Stimulated activated CD4-positive, alpha-beta T cell treated with anti-CD3 and anti-CD28 coated beads, Interleukin-12 subunit alpha, Interleukin-12 subunit beta, amount 100 ng/mL, for 24 hours (primary cell): ENCODE measurements at regions not wholly inside any gene's neighbourhood (a gene's known extent, or its start where the extent isn't known, plus 50 kb on each side); places are given as distances from the start of the nearest gene placed in this dataset.
"Not testable (repeated sequence)": the region's sequence is repeated elsewhere in the genome, so short reads cannot be mapped to it uniquely, and the experiment has no call there.

Source experiments
- DNase-seq, 2 experiments: peaks; one replicate each; pipeline ENCODE4 v3.0.0-alpha.2; 2020; ENCODE audit warnings: low read depth in 2 of 2

DNA sequence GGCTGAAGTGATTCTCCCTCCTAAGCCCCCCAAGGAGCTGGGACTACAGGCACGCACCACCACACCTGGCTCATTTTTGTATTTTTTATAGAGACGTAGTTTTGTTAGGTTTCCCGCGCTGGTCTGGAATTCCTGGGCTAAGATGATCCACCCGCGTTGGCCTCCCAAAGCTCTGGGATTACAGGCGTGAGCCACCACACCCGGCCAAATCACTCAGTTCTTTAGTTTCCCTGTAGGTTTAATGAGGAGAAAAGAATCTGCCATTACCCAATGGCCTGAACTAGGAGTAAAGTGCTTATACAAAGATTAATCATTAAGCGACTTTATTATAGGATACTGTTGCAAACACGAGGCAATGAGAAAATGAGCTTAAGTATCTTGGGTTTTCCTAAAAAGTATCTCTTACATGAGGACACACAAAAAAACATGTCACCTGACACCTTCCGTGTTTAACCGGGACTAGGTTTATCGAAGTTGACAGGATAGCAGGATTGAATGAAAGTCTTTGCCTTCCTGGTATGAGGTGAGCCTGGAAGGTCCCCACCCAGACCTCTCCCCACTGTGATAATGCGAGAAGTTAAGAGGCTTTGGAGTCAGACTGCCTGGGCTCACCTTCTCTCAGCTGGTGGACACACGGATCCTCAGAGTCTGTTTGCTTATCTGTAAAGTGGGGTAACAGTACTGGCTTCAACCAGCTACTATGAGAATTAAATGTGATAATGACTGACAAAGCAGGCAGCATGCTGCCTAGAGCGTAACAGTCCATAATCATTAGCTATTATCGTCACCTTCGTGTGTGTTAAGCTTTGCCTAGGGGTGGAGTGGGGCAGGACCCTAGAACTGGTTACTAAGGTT lies 133.5 kb upstream of the KRAS start:
- no peak for DNase-seq

DNA sequence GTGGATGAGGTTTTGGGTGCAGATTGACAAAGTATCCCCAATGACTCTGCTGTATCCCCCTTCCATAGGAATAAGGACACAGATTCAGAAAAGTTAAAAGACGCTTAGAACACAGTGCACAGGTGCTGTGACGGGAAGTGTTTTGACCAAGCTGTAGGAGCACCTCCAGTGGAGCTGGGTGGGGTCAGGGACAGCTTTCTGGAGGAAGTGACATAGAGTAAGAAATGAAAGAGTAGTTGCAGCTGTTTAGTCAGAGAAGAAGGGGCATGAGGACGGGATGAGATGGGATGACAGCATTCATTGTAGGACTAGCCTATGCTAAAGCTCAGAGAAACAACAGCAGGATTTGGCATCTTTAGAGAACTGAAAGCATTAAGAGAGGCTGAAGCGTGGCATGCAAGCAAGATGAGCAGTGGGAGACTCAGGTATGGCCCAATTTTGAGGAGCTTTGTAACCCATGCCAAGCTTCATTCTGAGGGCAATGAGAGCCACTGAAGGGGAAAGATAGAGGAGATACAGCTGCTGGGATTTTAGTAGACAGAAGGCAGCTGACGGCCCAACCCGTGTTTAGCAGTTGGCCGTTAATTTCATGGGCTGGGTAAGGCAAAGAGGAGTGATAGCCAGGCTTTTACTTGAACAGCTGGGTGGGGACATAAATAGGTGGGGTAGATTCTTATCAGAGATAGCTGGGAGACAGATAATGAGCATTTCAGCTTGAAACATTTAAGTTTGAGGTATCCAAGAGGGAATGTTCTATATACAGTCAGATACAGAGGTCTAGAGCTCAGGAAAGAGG lies 131.8 kb upstream of the KRAS start:
- DNase-seq, result no peak

DNA sequence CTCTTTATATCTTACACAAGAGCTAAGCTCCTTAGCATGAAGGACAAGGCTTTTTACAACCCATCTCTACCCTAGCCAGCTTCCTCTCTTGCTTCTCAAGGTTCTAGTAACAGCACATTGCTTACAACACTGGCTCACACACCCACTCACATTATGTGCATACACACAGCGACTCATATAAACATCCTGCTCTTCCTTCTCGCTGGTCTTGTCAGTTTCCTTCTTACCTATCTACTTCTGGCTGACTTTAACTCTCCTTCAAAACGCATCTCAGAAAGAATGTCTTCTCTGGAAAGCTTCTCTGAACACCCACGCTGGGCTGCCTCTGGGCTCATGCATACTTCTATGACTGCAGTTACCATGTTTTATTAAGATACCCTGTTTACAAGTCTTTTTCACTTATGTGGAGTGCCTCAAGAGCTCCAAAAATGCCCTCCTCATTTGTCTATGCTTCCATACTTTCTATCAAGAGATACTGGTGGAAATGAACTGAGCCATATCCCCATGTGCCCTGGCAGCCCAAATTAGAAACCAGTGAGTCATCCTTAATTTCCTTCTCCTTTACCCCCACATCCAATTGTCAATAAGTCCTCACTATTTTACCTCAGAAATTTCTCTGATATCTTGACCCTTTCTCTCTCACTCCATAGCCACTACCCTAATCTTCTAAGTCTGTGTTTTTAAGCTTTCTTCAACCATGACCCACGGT lies 126.9 kb upstream of the KRAS start:
- no peak for DNase-seq

DNA sequence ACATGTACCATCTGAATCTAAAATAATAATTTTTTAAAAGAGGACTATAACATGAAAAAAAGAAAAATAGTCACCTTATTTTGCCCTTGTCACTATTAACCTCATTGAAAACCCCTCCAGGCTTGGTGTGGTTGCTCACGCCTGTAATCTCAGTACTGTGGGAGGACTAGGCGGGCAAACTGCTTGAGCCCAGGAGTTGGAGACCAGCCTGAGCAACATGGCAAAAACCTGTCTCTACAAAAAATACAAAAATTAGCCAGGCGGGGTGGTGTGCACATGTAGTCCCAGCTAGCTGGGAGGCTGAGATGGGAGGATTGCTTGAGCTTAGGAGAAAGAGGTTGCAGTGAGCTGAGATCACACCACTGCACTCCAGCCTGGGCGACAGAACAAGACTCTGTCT lies 126.3 kb upstream of the KRAS start:
- DNase-seq, result no peak

DNA sequence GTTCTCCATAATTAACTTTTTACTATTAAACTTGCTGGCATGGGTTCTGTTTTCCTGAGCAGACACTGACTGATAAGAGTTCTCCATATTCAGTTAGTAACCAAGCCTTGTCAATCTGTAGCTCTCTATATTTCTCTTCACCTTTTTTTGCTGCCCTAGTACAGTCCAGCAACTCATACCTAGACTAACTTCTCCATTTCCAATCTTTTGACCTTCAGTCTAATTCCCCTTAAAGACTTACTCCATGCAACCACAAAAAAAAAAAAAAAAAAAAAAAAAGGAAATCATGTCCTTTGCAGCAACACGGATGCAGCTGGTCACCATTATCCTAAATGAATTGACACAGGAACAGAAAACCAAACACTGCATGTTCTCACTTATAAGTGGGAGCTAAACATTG lies 125.7 kb upstream of the KRAS start:
- no peak for DNase-seq

DNA sequence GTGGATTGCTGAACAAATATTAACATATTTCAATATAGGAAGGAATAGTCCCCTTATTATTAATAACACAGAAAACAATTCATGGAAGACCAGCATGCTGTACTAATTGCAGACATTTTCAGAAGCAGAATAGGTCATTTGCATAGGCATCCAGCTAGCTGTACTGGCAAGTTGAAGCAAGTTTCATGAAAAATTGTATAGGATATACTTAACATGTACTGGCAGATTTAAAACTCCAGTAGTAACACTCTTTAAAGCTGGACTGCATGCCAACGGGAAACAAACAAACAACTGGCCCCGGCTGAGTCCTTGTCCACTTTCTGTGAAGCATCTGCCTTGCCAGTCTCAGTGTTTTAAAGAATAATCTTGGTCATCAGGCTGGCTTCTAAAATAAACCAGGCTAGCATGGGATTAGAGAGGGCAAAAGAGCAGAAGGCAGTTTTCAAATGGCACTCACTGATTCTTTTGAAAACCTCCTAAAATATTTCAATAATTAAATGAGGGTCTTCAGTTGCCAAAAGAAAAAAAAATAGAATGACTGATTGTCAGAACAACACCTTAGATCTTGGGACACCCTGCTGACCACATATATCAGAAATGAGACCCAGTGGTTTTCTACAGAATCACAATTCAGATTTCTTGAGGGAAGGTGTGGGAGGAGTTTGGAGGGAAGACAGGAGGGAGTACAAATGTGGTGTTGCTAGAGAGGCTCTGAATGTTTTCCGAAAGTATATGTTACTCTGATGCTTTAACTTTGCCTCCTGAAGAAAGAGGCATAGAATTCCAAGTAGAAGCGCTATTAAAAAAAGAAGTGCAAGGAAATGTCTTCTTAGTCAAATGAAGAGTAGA lies 122.5 kb upstream of the KRAS start:
- no peak for DNase-seq

DNA sequence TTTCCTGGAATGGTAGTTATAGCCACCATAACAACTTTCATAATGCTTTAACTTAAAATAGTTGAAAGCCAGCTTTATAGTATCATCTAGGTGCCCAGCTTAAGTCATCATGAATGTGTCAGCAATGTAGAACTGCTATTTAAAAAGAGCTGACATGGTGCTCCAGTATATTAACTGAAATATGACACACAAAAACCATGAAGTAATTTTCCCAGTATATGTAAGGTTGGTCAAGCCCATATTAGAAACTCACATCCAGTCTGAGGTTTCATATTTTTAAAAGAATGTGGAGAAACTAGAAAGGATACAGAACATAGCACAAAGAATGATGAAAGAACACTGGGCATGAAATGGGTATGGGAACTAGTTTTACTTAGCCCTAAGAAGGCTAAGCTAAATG lies 121.3 kb upstream of the KRAS start:
- DNase-seq, result no peak

DNA sequence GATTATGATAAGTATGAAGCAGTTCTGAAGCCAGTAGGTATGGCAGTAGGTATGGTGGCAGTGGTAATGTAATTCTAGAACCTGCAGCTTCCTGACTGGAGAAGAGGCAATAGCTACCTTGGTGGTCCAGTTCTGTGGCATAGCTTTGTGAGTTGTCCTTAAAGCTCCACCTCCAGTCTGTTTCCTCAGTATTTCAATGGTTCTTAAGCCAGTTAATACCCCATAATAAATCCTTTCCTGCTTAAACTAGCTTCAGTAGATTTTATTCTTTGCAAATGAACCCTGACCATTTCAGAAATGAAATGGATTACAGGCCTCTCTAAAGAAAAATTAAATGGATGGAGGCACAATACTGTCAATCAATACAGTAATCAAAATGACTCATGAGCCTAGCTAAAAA lies 117.8 kb upstream of the KRAS start:
- no peak for DNase-seq

DNA sequence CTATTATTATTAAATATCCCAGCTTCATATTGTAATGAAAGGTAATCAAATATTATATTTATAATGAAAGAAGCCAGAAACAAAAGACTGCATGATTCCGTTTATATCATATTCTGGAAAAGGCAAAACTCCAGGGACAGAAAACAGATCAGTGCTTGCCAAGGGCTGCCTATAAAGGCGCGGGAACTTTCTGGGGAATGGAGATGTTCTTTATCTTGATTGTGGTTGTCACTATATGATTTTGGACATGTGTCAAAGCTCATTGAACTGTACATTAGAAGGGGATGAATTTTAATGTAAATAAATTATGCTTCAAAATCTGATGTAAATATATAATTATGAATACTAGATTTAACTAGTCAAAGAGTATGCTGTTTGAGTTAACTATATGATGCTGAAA lies 115.4 kb upstream of the KRAS start:
- DNase-seq, result no peak

DNA sequence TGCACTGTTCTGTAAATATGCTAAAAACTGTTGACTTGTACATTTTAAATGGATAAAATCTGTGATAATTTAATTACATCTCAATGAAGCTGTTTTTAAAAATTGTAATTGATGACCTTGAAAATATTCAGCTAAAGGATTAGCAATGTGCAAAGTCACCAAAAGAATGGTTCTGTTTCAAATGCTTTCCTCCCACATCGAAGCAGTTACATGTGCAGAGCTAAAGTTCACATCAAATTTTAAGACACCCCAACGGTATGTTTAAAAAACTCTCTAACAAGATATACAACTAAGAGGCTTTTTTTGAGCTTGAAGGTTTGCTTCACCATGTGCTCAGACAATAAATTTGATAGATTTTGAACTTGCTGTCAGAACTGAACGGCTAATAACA lies 114.6 kb upstream of the KRAS start:
- DNase-seq, result no peak

DNA sequence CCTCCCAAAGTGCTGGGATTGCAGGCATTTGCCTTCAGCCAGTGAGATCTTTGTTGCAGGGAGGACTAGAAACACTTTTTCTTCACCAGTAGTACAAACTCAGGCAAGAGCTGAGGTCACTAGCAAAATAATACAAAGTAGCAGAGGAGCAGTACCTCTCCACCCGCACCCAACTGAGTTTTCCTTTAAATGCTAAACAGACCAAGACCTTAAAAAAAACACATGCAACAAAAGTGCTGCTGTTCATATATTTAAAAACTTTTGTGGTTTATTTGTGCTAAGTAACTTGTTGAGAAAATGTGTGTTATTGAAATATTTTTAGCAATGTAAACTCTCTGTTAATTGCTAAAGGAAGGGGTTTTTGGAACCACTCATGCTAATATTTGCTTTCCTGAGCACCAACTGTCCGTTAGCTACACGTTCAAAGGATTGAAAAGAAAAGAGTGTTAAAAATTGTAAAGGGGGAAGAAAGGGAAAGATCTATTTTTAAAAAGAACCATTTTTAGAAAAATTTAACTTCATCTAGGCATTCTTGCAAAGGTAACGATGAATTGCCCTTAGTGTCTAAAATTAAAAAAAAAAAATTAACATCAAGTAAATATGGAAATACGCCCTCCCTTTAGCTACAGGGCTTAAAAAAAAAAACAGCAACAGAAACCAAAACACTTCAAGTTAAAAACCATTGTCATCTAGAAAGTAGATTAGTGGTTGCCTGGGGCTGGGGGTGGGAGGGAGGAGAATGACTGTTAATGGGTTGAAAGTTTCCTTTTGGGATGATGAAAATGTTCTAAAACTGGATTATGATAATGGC lies 114.0 kb upstream of the KRAS start:
- DNase-seq, result peak in 1 of 2 experiments; percentile 42

DNA sequence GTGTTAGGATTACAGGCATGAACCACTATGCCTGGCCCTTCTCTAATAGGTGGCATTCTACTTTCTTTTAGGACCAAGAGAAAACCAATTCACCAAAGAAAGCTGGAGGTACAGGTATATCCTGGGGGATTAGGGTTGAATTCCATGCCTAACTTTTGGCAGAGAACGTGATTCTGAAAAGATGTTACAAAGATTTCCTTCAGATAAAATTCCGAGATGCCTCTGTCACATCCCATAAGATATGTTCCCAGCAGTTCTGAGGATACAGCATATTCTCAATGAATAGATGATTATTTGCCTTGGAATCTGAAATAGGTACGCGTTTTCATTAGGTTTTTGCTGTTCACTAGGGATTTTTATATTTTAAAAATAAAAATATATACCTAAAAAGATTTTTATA lies 111.9 kb upstream of the KRAS start:
- DNase-seq, result no peak

DNA sequence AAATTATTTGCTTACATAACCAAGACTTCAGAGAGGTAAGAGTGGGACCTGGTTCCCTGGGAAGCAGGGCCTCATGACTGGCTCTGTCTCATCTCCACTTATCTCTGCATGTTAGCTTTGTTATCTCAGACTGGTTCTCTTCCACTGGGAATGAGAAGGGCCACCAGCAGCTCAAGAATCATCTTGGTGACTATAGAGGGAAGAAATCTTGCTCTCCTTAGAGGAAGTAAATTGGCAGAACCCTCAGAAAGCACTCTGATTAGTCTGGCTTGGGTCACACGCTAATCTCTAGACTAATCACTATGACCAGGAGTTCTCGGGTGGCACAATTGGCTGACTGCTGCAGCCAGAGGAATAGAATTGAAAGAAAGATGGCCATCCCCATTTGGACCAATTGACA lies 110.8 kb upstream of the KRAS start:
- DNase-seq, result no peak

DNA sequence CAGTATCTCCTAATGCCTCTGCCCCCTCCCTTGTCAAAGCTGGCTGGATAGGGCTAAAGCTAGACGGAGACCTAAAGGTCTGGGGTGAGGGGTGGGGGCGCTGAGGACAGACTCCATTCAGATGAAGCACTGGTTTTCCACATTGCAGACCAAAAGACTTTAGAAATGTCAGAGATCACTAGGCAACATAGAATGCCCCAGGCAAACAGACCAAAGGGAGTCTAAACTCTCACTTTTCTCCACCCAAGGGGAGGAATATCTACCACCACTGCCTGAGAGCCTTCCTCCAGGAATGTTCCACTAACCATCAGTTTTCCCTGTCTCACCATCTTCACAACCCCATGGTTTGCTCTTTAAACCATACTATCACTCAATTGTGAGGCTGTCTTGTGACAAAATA lies 106.9 kb upstream of the KRAS start:
- no peak for DNase-seq

DNA sequence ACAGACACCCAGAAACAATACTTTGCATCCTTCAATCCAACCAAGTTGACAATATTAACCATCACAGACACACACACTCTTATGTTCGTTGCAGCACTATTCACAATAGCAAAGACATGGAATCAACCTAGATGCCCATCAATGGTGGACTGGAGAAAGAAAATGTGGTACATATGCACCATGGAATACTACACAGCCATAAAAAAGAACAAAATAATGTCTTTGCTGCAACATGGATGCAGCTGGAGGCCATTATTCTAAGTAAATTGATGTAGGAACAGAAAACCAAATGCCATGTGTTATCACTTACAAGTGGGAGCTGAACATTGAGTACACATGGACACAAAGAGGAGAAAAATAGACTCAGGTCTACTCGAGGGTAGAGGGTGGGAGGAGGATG lies 102.2 kb upstream of the KRAS start:
- DNase-seq, result not testable (repeated sequence)

DNA sequence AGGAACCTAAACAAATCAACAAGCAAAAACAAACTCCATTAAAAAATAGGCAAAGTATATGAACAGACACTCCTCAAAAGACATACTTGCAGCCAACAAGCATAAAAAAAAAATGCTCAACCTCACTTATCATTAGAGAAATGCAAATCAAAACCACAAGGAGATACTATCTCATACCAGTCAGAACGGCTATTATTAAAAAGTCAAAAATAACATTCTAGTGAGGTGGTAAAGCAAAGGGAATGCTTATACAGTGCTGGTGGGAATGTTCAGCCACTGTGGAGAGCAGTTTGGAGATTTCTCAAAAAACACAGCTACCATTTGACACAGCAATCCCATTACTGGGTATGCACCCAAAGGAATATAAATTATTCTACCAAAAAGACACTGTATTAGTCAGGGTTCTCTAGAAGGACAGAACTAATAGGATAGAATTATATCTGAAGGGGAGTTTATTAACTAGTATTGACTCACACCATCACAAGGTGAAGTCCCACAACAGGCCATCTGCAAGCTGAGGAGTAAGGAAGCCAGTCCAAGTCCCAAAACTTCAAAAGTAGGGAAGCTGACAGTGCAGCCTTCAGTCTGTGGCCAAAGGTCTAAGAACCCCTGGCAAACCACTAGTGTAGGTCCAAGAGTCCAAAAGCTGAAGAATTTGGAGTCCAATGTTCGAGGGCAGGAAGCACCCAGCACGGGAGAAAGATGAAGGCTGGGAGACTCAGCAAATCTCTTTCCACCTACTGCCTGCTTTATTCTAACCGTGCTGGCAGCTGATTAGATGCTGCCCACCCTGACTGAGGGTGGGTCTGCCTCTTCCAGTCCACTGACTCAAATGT lies 101.6 kb upstream of the KRAS start:
- DNase-seq, result no peak

DNA sequence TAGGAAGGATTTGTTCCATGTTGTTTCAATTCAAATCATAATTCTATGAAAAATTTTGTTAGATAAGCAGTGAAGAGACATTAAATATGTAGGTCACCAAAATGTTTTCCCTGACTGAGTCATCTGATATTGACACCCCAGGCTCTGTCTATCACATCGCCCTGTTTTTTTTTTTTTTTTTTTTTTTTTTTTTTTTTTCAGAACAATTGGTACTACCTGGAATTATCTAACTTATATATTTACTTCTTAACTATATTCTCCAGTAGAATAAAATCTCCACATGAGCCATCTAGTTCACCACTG lies 97.8 kb upstream of the KRAS start:
- no peak for DNase-seq

DNA sequence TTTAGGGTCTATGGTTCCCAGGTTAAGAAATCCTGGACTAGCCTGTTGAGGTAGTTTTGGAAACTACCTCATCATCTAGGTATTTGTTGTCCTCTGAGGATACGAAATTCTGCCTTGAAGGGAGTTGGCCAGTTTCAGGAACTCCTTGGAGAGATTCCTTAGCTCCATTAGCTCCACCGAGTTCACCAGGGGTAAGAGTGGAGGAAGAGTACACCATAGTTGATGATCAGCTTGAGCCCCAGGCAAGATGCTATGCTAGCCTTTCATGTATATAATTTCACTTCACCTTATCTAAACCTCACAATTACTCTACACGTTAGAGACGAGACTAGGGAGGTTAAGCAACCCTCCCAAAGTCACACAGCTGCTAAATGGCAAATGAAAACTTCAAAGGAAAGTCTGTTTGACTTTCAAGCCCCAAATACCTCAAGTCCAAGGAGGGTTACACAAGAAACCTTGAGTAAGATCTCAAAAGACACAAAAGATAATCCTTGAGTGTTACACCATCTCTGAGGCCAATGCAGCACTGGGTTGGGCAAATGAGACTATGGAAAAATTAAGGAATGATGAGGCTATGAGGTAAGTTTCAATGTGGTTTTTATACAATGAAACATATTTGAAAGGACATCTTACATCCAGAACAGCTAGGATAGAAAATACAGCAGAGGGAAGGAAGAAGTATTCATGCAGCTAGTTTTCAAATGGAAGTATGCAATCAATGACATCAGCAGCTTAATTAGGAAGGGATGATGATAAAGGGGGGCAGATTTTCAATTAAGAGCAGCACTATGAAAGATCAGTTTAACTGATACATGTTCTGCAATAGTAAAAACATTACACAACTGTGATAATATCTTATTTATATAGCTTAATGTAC lies 97.2 kb upstream of the KRAS start:
- no peak for DNase-seq

DNA sequence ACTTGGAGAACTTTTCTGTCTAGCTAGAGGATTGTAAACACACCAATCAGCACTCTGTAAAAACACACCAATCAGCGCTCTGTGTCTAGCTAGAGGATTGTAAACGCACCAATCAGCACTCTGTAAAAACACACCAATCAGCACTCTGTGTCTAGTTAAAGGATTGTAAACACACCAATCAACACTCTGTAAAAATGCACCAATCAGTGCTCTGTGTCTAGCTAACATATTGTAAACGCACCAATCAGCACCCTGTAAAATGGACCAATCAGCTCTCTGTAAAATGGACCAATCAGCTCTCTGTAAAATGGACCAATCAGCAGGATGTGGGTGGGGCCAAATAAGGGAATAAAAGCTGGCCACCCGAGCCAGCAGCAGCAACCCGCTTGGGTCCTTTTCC lies 91.1 kb upstream of the KRAS start:
- not testable (repeated sequence) for DNase-seq
